WERI-Rb-1 (cell line): ENCODE measurements at regions not wholly inside any gene's neighbourhood (a gene's known extent, or its start where the extent isn't known, plus 50 kb on each side); places are given as distances from the start of the nearest gene placed in this dataset.

Experiments used
- DNase-seq: peaks from one replicate; pipeline ENCODE4 v3.0.0-alpha.2; 2020
- H3K27ac ChIP-seq: fragments of 250-450 bp; sonication (Bioruptor Pico); 2 replicates; pipeline ENCODE4 v1.5.1; 2020; ENCODE audit warnings: mild to moderate bottlenecking, moderate library complexity
- H3K27me3 ChIP-seq: fragments of 250-450 bp; sonication (Bioruptor Pico); 2 replicates; pipeline ENCODE4 v1.5.1; 2021; ENCODE audit warnings: mild to moderate bottlenecking, low read depth, moderate library complexity; ENCODE audit not compliant: insufficient read depth, severe bottlenecking
- H3K36me3 ChIP-seq: fragments of 250-450 bp; sonication (Bioruptor Pico); 2 replicates; pipeline ENCODE4 v1.5.1; 2020; ENCODE audit warnings: mild to moderate bottlenecking, moderate library complexity
- H3K4me3 ChIP-seq: 2 replicates; pipeline ENCODE4 v1.5.1; 2011; ENCODE audit warnings: low read depth, mild to moderate bottlenecking, control low read depth, low read length
- H3K9me3 ChIP-seq: fragments of 250-450 bp; sonication (Bioruptor Pico); 2 replicates; pipeline ENCODE4 v1.5.1; 2021; ENCODE audit warnings: mild to moderate bottlenecking, moderate library complexity; ENCODE audit not compliant: severe bottlenecking
- CTCF ChIP-seq: IDR thresholded peaks from 2 replicates; pipeline ENCODE4 v1.5.1; 2011; ENCODE audit warnings: low read depth, mild to moderate bottlenecking, control low read depth, inconsistent platforms, low read length

- Histone ChIP-seq H3K4me3 (no peak overlapping the region), H3K27ac (no peak overlapping the region), H3K27me3 (no peaks in the 10 kb centered on the region), H3K36me3 (no peaks in the 10 kb centered on the region), H3K9me3 (no peaks in the 10 kb centered on the region)
- DNase-seq = no peak
- no peak for TF ChIP-seq CTCF
Observed at GRCh38 chr2:53087874-53088461, 679.6 kb upstream of the CHAC2 start.

GRCh38 chr2:53087262-53087873, 680.2 kb upstream of the CHAC2 start:
- H3K27ac ChIP-seq = no peak overlapping the region
- H3K4me3 ChIP-seq = no peak overlapping the region
- no peak for TF ChIP-seq CTCF
- no peaks in the 10 kb centered on the region for H3K36me3 ChIP-seq
- no peaks in the 10 kb centered on the region for H3K27me3 ChIP-seq
- H3K9me3 ChIP-seq = no peaks in the 10 kb centered on the region
- no peak for DNase-seq

- Histone ChIP-seq H3K27me3 (no peaks in the 10 kb centered on the region), H3K9me3 (peaks cover 2% of the 10 kb centered on the region), H3K27ac (no peak overlapping the region), H3K4me3 (no peak overlapping the region), H3K36me3 (no peaks in the 10 kb centered on the region)
- no peak for DNase-seq
- TF ChIP-seq CTCF = no peak
Observed at GRCh38 chr2:53077413-53077812, 690.2 kb upstream of the CHAC2 start.

GRCh38 chr2:53075760-53076159, 691.8 kb upstream of the CHAC2 start:
- no peak for DNase-seq
- no peak for TF ChIP-seq CTCF
- Histone ChIP-seq H3K4me3 (no peak overlapping the region), H3K9me3 (no peaks in the 10 kb centered on the region), H3K27ac (no peak overlapping the region), H3K36me3 (no peaks in the 10 kb centered on the region), H3K27me3 (no peaks in the 10 kb centered on the region)

GRCh38 chr2:53067533-53067932, 700.1 kb upstream of the CHAC2 start:
- Histone ChIP-seq H3K27ac (no peak overlapping the region), H3K9me3 (no peaks in the 10 kb centered on the region), H3K36me3 (no peaks in the 10 kb centered on the region), H3K4me3 (no peak overlapping the region), H3K27me3 (no peaks in the 10 kb centered on the region)
- no peak for TF ChIP-seq CTCF
- no peak for DNase-seq

- no peaks in the 10 kb centered on the region for H3K27me3 ChIP-seq
- no peak overlapping the region for H3K27ac ChIP-seq
- no peaks in the 10 kb centered on the region for H3K9me3 ChIP-seq
- no peaks in the 10 kb centered on the region for H3K36me3 ChIP-seq
- DNase-seq = no peak
- TF ChIP-seq CTCF = no peak
- no peak overlapping the region for H3K4me3 ChIP-seq
Observed at GRCh38 chr2:53067056-53067455, 700.5 kb upstream of the CHAC2 start.
